Activated naive CD4-positive, alpha-beta T cell treated with anti-CD3 and anti-CD28 coated beads, Interleukin-2, amount 10 ng/mL, durations not matched to agents 7 days and 5 days (primary cell): ENCODE measurements at regions not wholly inside any gene's neighbourhood (a gene's known extent, or its start where the extent isn't known, plus 50 kb on each side); places are given as distances from the start of the nearest gene placed in this dataset.

Source experiments
- CTCF ChIA-PET: fragments of 350-600 bp; sonication (Branson Sonifier 250); formaldehyde crosslinking; loops from one replicate; lab custom pipeline; 2021; ENCODE audit warnings: antibody characterized with exemption; lab: Charles Lee
- DNase-seq: peaks from one replicate; pipeline ENCODE4 v3.0.0-alpha.2; 2020
- H3K27ac Mint-ChIP-seq: one replicate; pipeline ENCODE4 v1.8.0; 2021; ENCODE audit warnings: mild to moderate bottlenecking, moderate library complexity, mixed read lengths
- H3K27me3 Mint-ChIP-seq: one replicate; pipeline ENCODE4 v1.8.0; 2021; ENCODE audit warnings: mild to moderate bottlenecking, mixed read lengths
- H3K36me3 Mint-ChIP-seq: one replicate; pipeline ENCODE4 v1.8.0; 2021; ENCODE audit warnings: mixed read lengths
- H3K4me1 Mint-ChIP-seq: one replicate; pipeline ENCODE4 v1.8.0; 2021; ENCODE audit warnings: mixed read lengths
- H3K4me3 Mint-ChIP-seq: one replicate; pipeline ENCODE4 v1.8.0; 2021; ENCODE audit warnings: mild to moderate bottlenecking, moderate library complexity, mixed read lengths
- H3K9me3 Mint-ChIP-seq: one replicate; pipeline ENCODE4 v1.8.0; 2021; ENCODE audit warnings: mixed read lengths

GRCh38 chr3:44110648-44111047 lies 131.0 kb upstream of the TOPAZ1 start:
- Mint-ChIP-seq H3K36me3 (no peaks in the 10 kb centered on the region), H3K27me3 (peaks cover 28% of the 10 kb centered on the region), H3K9me3 (peaks cover 2% of the 10 kb centered on the region), H3K4me1 (peaks cover 7% of the 10 kb centered on the region), H3K27ac (no peak overlapping the region), H3K4me3 (no peak overlapping the region)
- CTCF ChIA-PET: no interaction called here
- DNase-seq: no peak

GRCh38 chr3:44111482-44111881 lies 130.2 kb upstream of the TOPAZ1 start:
- DNase-seq: no peak
- no peaks in the 10 kb centered on the region for H3K4me1 Mint-ChIP-seq
- H3K9me3 Mint-ChIP-seq: peaks cover 2% of the 10 kb centered on the region
- peaks cover 37% of the 10 kb centered on the region for H3K27me3 Mint-ChIP-seq
- H3K27ac Mint-ChIP-seq: no peak overlapping the region
- H3K36me3 Mint-ChIP-seq: no peaks in the 10 kb centered on the region
- CTCF ChIA-PET: no interaction called here
- no peak overlapping the region for H3K4me3 Mint-ChIP-seq

- CTCF ChIA-PET: interaction anchor here (0.9 to 1.4 kb wide), 7 partner anchors 9 to 345 kb away, joined by 3 to 5 read pairs (median 3); no protein-coding TSS in a partner anchor
- no peak overlapping the region for H3K4me3 Mint-ChIP-seq
- peak; percentile 48 for DNase-seq
- H3K27me3 Mint-ChIP-seq: peaks cover 44% of the 10 kb centered on the region
- H3K27ac Mint-ChIP-seq: no peak overlapping the region
- H3K9me3 Mint-ChIP-seq: peaks cover 2% of the 10 kb centered on the region
- no peaks in the 10 kb centered on the region for H3K4me1 Mint-ChIP-seq
- H3K36me3 Mint-ChIP-seq: no peaks in the 10 kb centered on the region
These were observed 127.5 kb upstream of the TOPAZ1 start for GRCh38 chr3:44114142-44114541.

- Mint-ChIP-seq H3K36me3 (no peaks in the 10 kb centered on the region), H3K27me3 (peaks cover 52% of the 10 kb centered on the region), H3K9me3 (no peaks in the 10 kb centered on the region), H3K4me1 (no peaks in the 10 kb centered on the region), H3K27ac (no peak overlapping the region), H3K4me3 (no peak overlapping the region)
- DNase-seq: no peak
- CTCF ChIA-PET: no interaction called here
These were observed 124.4 kb upstream of the TOPAZ1 start for GRCh38 chr3:44117239-44117638.

- DNase-seq: no peak
- Mint-ChIP-seq H3K4me1 (no peaks in the 10 kb centered on the region), H3K36me3 (no peaks in the 10 kb centered on the region), H3K4me3 (no peak overlapping the region), H3K9me3 (no peaks in the 10 kb centered on the region), H3K27ac (no peak overlapping the region), H3K27me3 (peaks cover 52% of the 10 kb centered on the region)
- CTCF ChIA-PET: no interaction called here
These were observed 124.0 kb upstream of the TOPAZ1 start for GRCh38 chr3:44117736-44118135.

GRCh38 chr3:44120721-44121582 lies 120.7 kb upstream of the TOPAZ1 start:
- no peak for DNase-seq
- H3K36me3 Mint-ChIP-seq: no peaks in the 10 kb centered on the region
- no peaks in the 10 kb centered on the region for H3K9me3 Mint-ChIP-seq
- H3K4me3 Mint-ChIP-seq: no peak overlapping the region
- peaks cover 30% of the 10 kb centered on the region for H3K27me3 Mint-ChIP-seq
- no peak overlapping the region for H3K27ac Mint-ChIP-seq
- CTCF ChIA-PET: no interaction called here
- no peaks in the 10 kb centered on the region for H3K4me1 Mint-ChIP-seq

- H3K36me3 Mint-ChIP-seq: no peaks in the 10 kb centered on the region
- peaks cover 10% of the 10 kb centered on the region for H3K27me3 Mint-ChIP-seq
- no peaks in the 10 kb centered on the region for H3K9me3 Mint-ChIP-seq
- H3K4me1 Mint-ChIP-seq: peaks cover 25% of the 10 kb centered on the region
- CTCF ChIA-PET: interaction anchor here (0.9 kb wide), 1 partner anchor 11 kb away, joined by 3 read pairs; no protein-coding TSS in a partner anchor
- no peak overlapping the region for H3K4me3 Mint-ChIP-seq
- DNase-seq: no peak
- no peak overlapping the region for H3K27ac Mint-ChIP-seq
These were observed 116.4 kb upstream of the TOPAZ1 start for GRCh38 chr3:44125246-44125645.

- H3K27ac Mint-ChIP-seq: no peak overlapping the region
- H3K36me3 Mint-ChIP-seq: no peaks in the 10 kb centered on the region
- peaks cover 31% of the 10 kb centered on the region for H3K4me1 Mint-ChIP-seq
- peaks cover 6% of the 10 kb centered on the region for H3K27me3 Mint-ChIP-seq
- H3K4me3 Mint-ChIP-seq: no peak overlapping the region
- H3K9me3 Mint-ChIP-seq: no peaks in the 10 kb centered on the region
- DNase-seq: no peak
- CTCF ChIA-PET: interaction anchor here (0.9 kb wide), 1 partner anchor 12 kb away, joined by 3 read pairs; no protein-coding TSS in a partner anchor
These were observed 115.8 kb upstream of the TOPAZ1 start for GRCh38 chr3:44125882-44126281.

- H3K4me1 Mint-ChIP-seq: peaks cover 37% of the 10 kb centered on the region
- no peaks in the 10 kb centered on the region for H3K9me3 Mint-ChIP-seq
- no peak overlapping the region for H3K4me3 Mint-ChIP-seq
- H3K27me3 Mint-ChIP-seq: peaks cover 6% of the 10 kb centered on the region
- no peaks in the 10 kb centered on the region for H3K36me3 Mint-ChIP-seq
- no peak overlapping the region for H3K27ac Mint-ChIP-seq
- no peak for DNase-seq
- CTCF ChIA-PET: interaction anchor here (1.0 kb wide), 1 partner anchor 37 kb away, joined by 3 read pairs; no protein-coding TSS in a partner anchor
These were observed 113.5 kb upstream of the TOPAZ1 start for GRCh38 chr3:44128057-44128775.

GRCh38 chr3:44130249-44130648 lies 111.4 kb upstream of the TOPAZ1 start:
- no peak overlapping the region for H3K4me3 Mint-ChIP-seq
- peaks cover 37% of the 10 kb centered on the region for H3K4me1 Mint-ChIP-seq
- H3K9me3 Mint-ChIP-seq: no peaks in the 10 kb centered on the region
- H3K27me3 Mint-ChIP-seq: peaks cover 18% of the 10 kb centered on the region
- CTCF ChIA-PET: interaction anchor here (1.4 kb wide), 1 partner anchor 16 kb away, joined by 3 read pairs; no protein-coding TSS in a partner anchor
- H3K27ac Mint-ChIP-seq: no peak overlapping the region
- DNase-seq: peak; percentile 50
- H3K36me3 Mint-ChIP-seq: no peaks in the 10 kb centered on the region

- peaks cover 37% of the 10 kb centered on the region for H3K4me1 Mint-ChIP-seq
- no peak for DNase-seq
- H3K9me3 Mint-ChIP-seq: no peaks in the 10 kb centered on the region
- H3K4me3 Mint-ChIP-seq: no peak overlapping the region
- H3K27ac Mint-ChIP-seq: no peak overlapping the region
- CTCF ChIA-PET: interaction anchor here (0.6 kb wide), 1 partner anchor 20 kb away, joined by 3 read pairs; no protein-coding TSS in a partner anchor
- peaks cover 23% of the 10 kb centered on the region for H3K27me3 Mint-ChIP-seq
- H3K36me3 Mint-ChIP-seq: no peaks in the 10 kb centered on the region
These were observed 109.6 kb upstream of the TOPAZ1 start for GRCh38 chr3:44132061-44132460.

GRCh38 chr3:44132593-44132992 lies 109.1 kb upstream of the TOPAZ1 start:
- Mint-ChIP-seq H3K36me3 (no peaks in the 10 kb centered on the region), H3K4me3 (no peak overlapping the region), H3K4me1 (peaks cover 37% of the 10 kb centered on the region), H3K27me3 (peaks cover 23% of the 10 kb centered on the region), H3K27ac (no peak overlapping the region), H3K9me3 (no peaks in the 10 kb centered on the region)
- CTCF ChIA-PET: no interaction called here
- DNase-seq: no peak

- CTCF ChIA-PET: no interaction called here
- DNase-seq: no peak
- no peaks in the 10 kb centered on the region for H3K36me3 Mint-ChIP-seq
- H3K9me3 Mint-ChIP-seq: peaks cover 3% of the 10 kb centered on the region
- H3K4me1 Mint-ChIP-seq: peaks cover under 1% of the 10 kb centered on the region
- H3K4me3 Mint-ChIP-seq: no peak overlapping the region
- H3K27ac Mint-ChIP-seq: no peak overlapping the region
- peaks cover 27% of the 10 kb centered on the region for H3K27me3 Mint-ChIP-seq
These were observed 105.3 kb upstream of the TOPAZ1 start for GRCh38 chr3:44136421-44136820.

GRCh38 chr3:44146073-44146472 lies 95.6 kb upstream of the TOPAZ1 start:
- H3K4me1 Mint-ChIP-seq: no peaks in the 10 kb centered on the region
- no peak for DNase-seq

More at GRCh38 chr3:44146073-44146472, 95.6 kb upstream of the TOPAZ1 start:
- H3K4me3 Mint-ChIP-seq: no peak overlapping the region
- peaks cover 1% of the 10 kb centered on the region for H3K9me3 Mint-ChIP-seq
- CTCF ChIA-PET: no interaction called here
- peaks cover 21% of the 10 kb centered on the region for H3K27me3 Mint-ChIP-seq
- no peaks in the 10 kb centered on the region for H3K36me3 Mint-ChIP-seq
- H3K27ac Mint-ChIP-seq: no peak overlapping the region
